H1 (cell line): ENCODE measurements at regions not wholly inside any gene's neighbourhood (a gene's known extent, or its start where the extent isn't known, plus 50 kb on each side); places are given as distances from the start of the nearest gene placed in this dataset.

Experiments
- CTCF ChIA-PET: fragments of 300-600 bp; sonication (Branson Sonifier 250); formaldehyde crosslinking; loops from one replicate; lab custom pipeline; 2021; ENCODE audit not compliant: partially characterized antibody; lab: Charles Lee
- POLR2A ChIA-PET: fragments of 300-600 bp; sonication (Branson Sonifier 250); formaldehyde crosslinking; loops from one replicate; lab custom pipeline; 2021; ENCODE audit warnings: inconsistent platforms; ENCODE audit not compliant: partially characterized antibody; lab: Charles Lee
- DNase-seq, 2 experiments: peaks; one replicate each; pipeline versions ENCODE4 v3.0.0 to v3.0.0-alpha.2; 2010 to 2022; ENCODE audit warnings: low spot score in 2 of 2, low read depth in 1 of 2, mixed read lengths in 1 of 2
- FAIRE-seq: peaks from 2 replicates; lab custom pipeline; 2011; peaks lifted over from hg19 to GRCh38; lab: Jason Lieb, UNC
- H2AFZ ChIP-seq: 2 replicates; pipeline ENCODE4 v1.8.1; 2012; ENCODE audit warnings: low read length, inconsistent platforms
- H2AK5ac ChIP-seq: 2 replicates; pipeline ENCODE4 v1.6.1; 2013; ENCODE audit warnings: low read depth, low read length
- H2BK120ac ChIP-seq: replicated peaks from 2 replicates; pipeline ENCODE3; 2013; ENCODE audit warnings: low read depth, low read length, inconsistent platforms
- H2BK12ac ChIP-seq: 2 replicates; pipeline ENCODE4 v1.6.1; 2013; ENCODE audit warnings: low read depth, low read length
- H2BK15ac ChIP-seq: 2 replicates; pipeline ENCODE4 v1.6.1; 2013; ENCODE audit warnings: low read length
- H2BK20ac ChIP-seq: 2 replicates; pipeline ENCODE4 v1.6.1; 2013; ENCODE audit warnings: low read length
- H2BK5ac ChIP-seq: 2 replicates; pipeline ENCODE4 v1.6.1; 2013; ENCODE audit warnings: low read depth, low read length
- H3K14ac ChIP-seq: 2 replicates; pipeline ENCODE4 v1.6.1; 2013; ENCODE audit warnings: inconsistent platforms; ENCODE audit not compliant: insufficient read length
- H3K18ac ChIP-seq: 2 replicates; pipeline ENCODE4 v1.6.1; 2013; ENCODE audit warnings: low read length; ENCODE audit errors: extremely low read depth
- H3K23ac ChIP-seq: 2 replicates; pipeline ENCODE4 v1.6.1; 2013; ENCODE audit warnings: inconsistent platforms; ENCODE audit not compliant: insufficient read length
- H3K23me2 ChIP-seq: 2 replicates; pipeline ENCODE4 v1.6.1; 2013; ENCODE audit warnings: low read depth, low read length
- H3K27ac ChIP-seq: 2 replicates; pipeline ENCODE4 v1.6.1; 2011; ENCODE audit warnings: low read depth, low read length, inconsistent platforms
- H3K27me3 ChIP-seq, 4 experiments: replicated peaks in 1 of 4; 1 replicate in 1 of 4; 2 replicates in 3 of 4; pipeline versions ENCODE4 v1.6.1 to v1.8.1; 2011 to 2013; ENCODE audit warnings: low read length in 3 of 4, mild to moderate bottlenecking in 3 of 4, inconsistent platforms in 2 of 4, mixed read lengths in 2 of 4, moderate library complexity in 1 of 4; ENCODE audit not compliant: control insufficient read depth in 3 of 4, insufficient read depth in 3 of 4; ENCODE audit errors: extremely low read depth in 1 of 4
- H3K36me3 ChIP-seq, 4 experiments: 2 replicates each; pipeline versions ENCODE4 v1.6.1 to v1.8.1; 2011 to 2013; ENCODE audit warnings: mild to moderate bottlenecking in 4 of 4, low read length in 3 of 4, moderate library complexity in 2 of 4, control low read depth in 1 of 4, inconsistent platforms in 1 of 4; ENCODE audit not compliant: insufficient read depth in 4 of 4, control insufficient read depth in 2 of 4
- H3K4ac ChIP-seq: replicated peaks from 2 replicates; pipeline ENCODE3; 2013; ENCODE audit warnings: low read length, low read depth, mixed read lengths, inconsistent platforms; ENCODE audit not compliant: insufficient read length
- H3K4me1 ChIP-seq, 4 experiments: replicated peaks in 1 of 4; 1 replicate in 1 of 4; 2 replicates in 3 of 4; pipeline versions ENCODE4 v1.6.1 to v1.8.1; 2011 to 2013; ENCODE audit warnings: low read length in 3 of 4, inconsistent platforms in 2 of 4, mixed read lengths in 1 of 4; ENCODE audit not compliant: insufficient read depth in 4 of 4, control insufficient read depth in 3 of 4
- H3K4me2 ChIP-seq, 2 experiments: 2 replicates each; pipeline versions ENCODE4 v1.6.1 to v1.8.1; 2011 to 2013; ENCODE audit warnings: low read depth in 2 of 2, low read length in 2 of 2, control low read depth in 1 of 2, inconsistent platforms in 1 of 2, mild to moderate bottlenecking in 1 of 2; ENCODE audit not compliant: insufficient read depth in 1 of 2
- H3K4me3 ChIP-seq, 4 experiments: fragments of 200-600, 300-600 bp in 1 of 4; sonication (generic), shearing (Covaris generic), sonication (Bioruptor Twin) in 1 of 4; 2 replicates each; pipeline versions ENCODE4 v1.5.1 to v1.8.1; 2011 to 2016; ENCODE audit warnings: low read length in 4 of 4, low read depth in 3 of 4, control low read depth in 2 of 4, inconsistent platforms in 2 of 4, mild to moderate bottlenecking in 2 of 4, mixed read lengths in 1 of 4, moderate library complexity in 1 of 4; ENCODE audit not compliant: insufficient read depth in 2 of 4; ENCODE audit errors: extremely low read depth in 1 of 4
- H3K56ac ChIP-seq: replicated peaks from 2 replicates; pipeline ENCODE3; 2013; ENCODE audit warnings: low read depth, mild to moderate bottlenecking, mixed read lengths, low read length, inconsistent platforms; ENCODE audit not compliant: insufficient read length
- H3K79me1 ChIP-seq: 2 replicates; pipeline ENCODE4 v1.6.1; 2013; ENCODE audit warnings: low read depth, low read length, control low read depth
- H3K79me2 ChIP-seq, 2 experiments: 2 replicates each; pipeline versions ENCODE4 v1.6.1 to v1.8.1; 2012 to 2013; ENCODE audit warnings: low read length in 2 of 2, mild to moderate bottlenecking in 2 of 2, inconsistent platforms in 1 of 2; ENCODE audit not compliant: insufficient read depth in 2 of 2, control insufficient read depth in 1 of 2
- H3K9ac ChIP-seq, 4 experiments: replicated peaks in 1 of 4; 1 replicate in 1 of 4; 2 replicates in 3 of 4; pipeline versions ENCODE4 v1.6.1 to v1.8.1; 2011 to 2013; ENCODE audit warnings: low read depth in 3 of 4, low read length in 3 of 4, control low read depth in 2 of 4, mild to moderate bottlenecking in 2 of 4, moderate library complexity in 2 of 4, inconsistent platforms in 1 of 4; ENCODE audit errors: extremely low read depth in 1 of 4
- H3K9me3 ChIP-seq, 2 experiments: 2 replicates each; pipeline versions ENCODE4 v1.6.1 to v1.8.1; 2012 to 2013; ENCODE audit warnings: mild to moderate bottlenecking in 2 of 2, moderate library complexity in 2 of 2, control low read depth in 1 of 2, inconsistent platforms in 1 of 2, low read depth in 1 of 2, low read length in 1 of 2, mixed read lengths in 1 of 2; ENCODE audit not compliant: insufficient read depth in 2 of 2
- H4K20me1 ChIP-seq, 2 experiments: replicated peaks in 1 of 2; 2 replicates each; pipeline versions ENCODE3 to v1.8.1; 2011 to 2013; ENCODE audit warnings: inconsistent platforms in 2 of 2, low read length in 2 of 2, mild to moderate bottlenecking in 1 of 2; ENCODE audit not compliant: insufficient read depth in 2 of 2, control insufficient read depth in 1 of 2
- H4K5ac ChIP-seq: 2 replicates; pipeline ENCODE4 v1.6.1; 2013; ENCODE audit warnings: low read length, low read depth, mixed read lengths, inconsistent platforms; ENCODE audit not compliant: insufficient read length
- H4K8ac ChIP-seq: 2 replicates; pipeline ENCODE4 v1.8.0; 2013; ENCODE audit warnings: mild to moderate bottlenecking, moderate library complexity, low read length, inconsistent platforms; ENCODE audit not compliant: insufficient read depth; ENCODE audit errors: extremely low read depth
- H4K91ac ChIP-seq: replicated peaks from 2 replicates; pipeline ENCODE3; 2013; ENCODE audit warnings: low read length, mixed read lengths, inconsistent platforms; ENCODE audit not compliant: insufficient read length
- ATF3 ChIP-seq: IDR thresholded peaks from 2 replicates; pipeline ENCODE4 v1.6.1; 2011; ENCODE audit warnings: low read depth, mild to moderate bottlenecking, low read length; ENCODE audit not compliant: insufficient read depth
- GABPA ChIP-seq: IDR thresholded peaks from 2 replicates; pipeline ENCODE4 v1.6.1; 2011; ENCODE audit warnings: mild to moderate bottlenecking, low read length, moderate library complexity, borderline replicate concordance; ENCODE audit not compliant: insufficient read depth
- SIN3A ChIP-seq, 2 experiments: IDR thresholded peaks in 1 of 2; conservative IDR thresholded peaks in 1 of 2; 2 replicates each; pipeline ENCODE4 v1.6.1; 2011 to 2012; ENCODE audit warnings: low read length in 2 of 2, improper control_type of control experiment in 1 of 2, low read depth in 1 of 2, mild to moderate bottlenecking in 1 of 2
- SP2 ChIP-seq: IDR thresholded peaks from 2 replicates; pipeline ENCODE4 v1.6.1; 2012; ENCODE audit warnings: mild to moderate bottlenecking, low read length, inconsistent platforms
- TBP ChIP-seq: IDR thresholded peaks from 2 replicates; pipeline ENCODE4 v1.6.1; 2011; ENCODE audit warnings: low read depth, low read length, improper control_type of control experiment
- WGBS, 2 experiments: shearing (Covaris generic) in 1 of 2; methylation state at CpG; one replicate each; pipeline versions ENCODE4 v1.1.6 to v1.1.7; 2013 to 2015; ENCODE audit warnings: low lambda C conversion rate in 2 of 2, mixed read lengths in 2 of 2, inconsistent platforms in 1 of 2, low coverage in 1 of 2, missing lambda C conversion rate in 1 of 2; ENCODE audit not compliant: insufficient replicate concordance in 2 of 2, insufficient coverage in 1 of 2, insufficient read length in 1 of 2; ENCODE audit errors: extremely low coverage in 1 of 2, missing lambda C conversion rate in 1 of 2; 5-methylcytosine and 5-hydroxymethylcytosine counted together

- H4K5ac ChIP-seq: no peak overlapping the region
- no peaks in the 10 kb centered on the region for H3K23me2 ChIP-seq
- H3K9ac ChIP-seq: no peak overlapping the region
- H3K23ac ChIP-seq: no peak overlapping the region
- no peaks in the 10 kb centered on the region for H3K79me1 ChIP-seq
- no peak overlapping the region for H2BK5ac ChIP-seq
- no peaks in the 10 kb centered on the region for H3K36me3 ChIP-seq
- ChIA-PET CTCF (interaction anchor here (6.2 kb wide), 1 partner anchor 18 kb away, joined by 35 read pairs; no protein-coding TSS in a partner anchor), POLR2A (no interaction called here)
- H2BK12ac ChIP-seq: no peak overlapping the region
- no peaks in the 10 kb centered on the region for H3K27me3 ChIP-seq
- TF ChIP-seq TBP: no peak
- no peak for TF ChIP-seq SIN3A (conservative IDR thresholded peaks at IDR 0.05 in 1 of 2, IDR thresholded peaks at IDR 0.05 in 1 of 2; ENCODE audit: low read depth in 1 of 2, low read length in 2 of 2)
- TF ChIP-seq GABPA: no peak
- no peak for TF ChIP-seq SP2
- TF ChIP-seq ATF3: no peak
- H3K4me2 ChIP-seq: no peak overlapping the region
- no peak overlapping the region for H3K27ac ChIP-seq
- H4K20me1 ChIP-seq: no peaks in the 10 kb centered on the region
- no peak overlapping the region for H2AFZ ChIP-seq
- no peak for FAIRE-seq
- peaks cover 0 to 2% (median 2%) of the 10 kb centered on the region in 4 experiments; a peak in 2 of 7 replicates for H3K4me1 ChIP-seq
- H4K91ac ChIP-seq: no peak overlapping the region
- H3K4ac ChIP-seq: no peak overlapping the region
- no peak for DNase-seq
- WGBS, 2 experiments: 92% methylated on average over 3 of the region's 3 CpGs; no CpG with 5 or more reads in 1 of the 2 experiments
- no peak overlapping the region for H2BK120ac ChIP-seq
- no peak overlapping the region for H3K18ac ChIP-seq
- H2BK20ac ChIP-seq: no peak overlapping the region
- no peak overlapping the region for H2AK5ac ChIP-seq
- no peak overlapping the region for H3K56ac ChIP-seq
- H3K9me3 ChIP-seq: no peaks in the 10 kb centered on the region
- no peaks in the 10 kb centered on the region for H3K79me2 ChIP-seq
- H2BK15ac ChIP-seq: no peak overlapping the region
- H4K8ac ChIP-seq: no peak overlapping the region
- H3K4me3 ChIP-seq: no peak overlapping the region
- no peak overlapping the region for H3K14ac ChIP-seq
These were observed 305.6 kb upstream of the STT3B start for GRCh38 chr3:31227131-31227562.
